H1 (cell line): ENCODE measurements at regions not wholly inside any gene's neighbourhood (a gene's known extent, or its start where the extent isn't known, plus 50 kb on each side); places are given as distances from the start of the nearest gene placed in this dataset.

Experiments
- ASH2L ChIP-seq: fragments of 200-600, 300-600 bp; sonication (generic); IDR thresholded peaks from one replicate; pipeline ENCODE4 v1.7.1; 2017; ENCODE audit warnings: low read length
- BACH1 ChIP-seq: IDR thresholded peaks from 2 replicates; pipeline ENCODE4 v1.6.1; 2012; ENCODE audit warnings: low read length, improper control_type of control experiment
- CHD7 ChIP-seq: fragments of 300-600 bp; sonication (generic); IDR thresholded peaks from 2 replicates; pipeline ENCODE4 v1.7.1; 2012; ENCODE audit warnings: low read length, moderate library complexity, mild to moderate bottlenecking, inconsistent platforms; ENCODE audit not compliant: insufficient replicate concordance
- EGR1 ChIP-seq: IDR thresholded peaks from 2 replicates; pipeline ENCODE4 v1.6.1; 2011; ENCODE audit warnings: low read depth, low read length, borderline replicate concordance
- EP300 ChIP-seq, 2 experiments: IDR thresholded peaks; 1 replicate in 1 of 2; 2 replicates in 1 of 2; pipeline ENCODE4 v1.6.1; 2011 to 2012; ENCODE audit warnings: low read depth in 2 of 2, low read length in 2 of 2, mild to moderate bottlenecking in 2 of 2, borderline replicate concordance in 1 of 2, inconsistent platforms in 1 of 2, moderate library complexity in 1 of 2
- GTF2F1 ChIP-seq: IDR thresholded peaks from 2 replicates; pipeline ENCODE4 v1.6.1; 2012; ENCODE audit warnings: low read depth, low read length, improper control_type of control experiment, borderline replicate concordance
- JUND ChIP-seq: IDR thresholded peaks from 2 replicates; pipeline ENCODE4 v1.6.1; 2011; ENCODE audit warnings: mild to moderate bottlenecking, improper control_type of control experiment, low read length
- MAX ChIP-seq: IDR thresholded peaks from 2 replicates; pipeline ENCODE4 v1.6.1; 2012; ENCODE audit warnings: inconsistent platforms
- POLR2A ChIP-seq, 2 experiments: IDR thresholded peaks; 1 replicate in 1 of 2; 2 replicates in 1 of 2; pipeline ENCODE4 v1.6.1; 2011; ENCODE audit warnings: low read depth in 2 of 2, low read length in 2 of 2, mild to moderate bottlenecking in 2 of 2; ENCODE audit errors: control extremely low read depth in 1 of 2
- RFX5 ChIP-seq: IDR thresholded peaks from 2 replicates; pipeline ENCODE4 v1.6.1; 2011; ENCODE audit warnings: low read depth, low read length, improper control_type of control experiment, borderline replicate concordance
- SIN3A ChIP-seq, 2 experiments: IDR thresholded peaks in 1 of 2; conservative IDR thresholded peaks in 1 of 2; 2 replicates each; pipeline ENCODE4 v1.6.1; 2011 to 2012; ENCODE audit warnings: low read length in 2 of 2, improper control_type of control experiment in 1 of 2, low read depth in 1 of 2, mild to moderate bottlenecking in 1 of 2
- SP2 ChIP-seq: IDR thresholded peaks from 2 replicates; pipeline ENCODE4 v1.6.1; 2012; ENCODE audit warnings: mild to moderate bottlenecking, low read length, inconsistent platforms
- SUZ12 ChIP-seq: fragments of 200-600 bp; sonication (generic); IDR thresholded peaks from 2 replicates; pipeline ENCODE4 v1.6.1; 2012; ENCODE audit warnings: mild to moderate bottlenecking, inconsistent platforms, low read length, moderate library complexity, mixed read lengths

DNA sequence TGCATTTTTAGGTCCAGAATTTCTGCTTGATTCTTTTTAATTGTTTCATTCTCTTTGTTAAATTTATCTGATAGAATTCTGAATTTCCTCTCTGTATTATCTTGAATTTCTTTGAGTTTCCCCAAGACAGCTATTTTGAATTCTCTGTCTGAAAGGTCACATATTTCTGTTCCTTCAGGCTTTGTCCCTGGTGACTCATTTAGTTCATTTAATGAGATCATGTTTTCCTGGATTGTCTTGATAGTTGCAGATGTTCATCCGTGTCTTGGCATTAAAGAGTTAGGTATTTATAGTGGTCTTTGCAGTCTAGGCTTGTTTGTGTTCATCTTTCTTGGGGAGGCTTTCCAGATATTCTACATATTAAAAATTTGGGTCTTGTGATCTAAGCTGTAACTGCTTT is 694.8 kb upstream of the CCDC179 start (continued):
- no peak for TF ChIP-seq CHD7
- TF ChIP-seq GTF2F1 = no peak
- no peak for TF ChIP-seq SIN3A (conservative IDR thresholded peaks at IDR 0.05 in 1 of 2, IDR thresholded peaks at IDR 0.05 in 1 of 2; ENCODE audit: low read depth in 1 of 2, low read length in 2 of 2)
- no peak for TF ChIP-seq POLR2A (IDR thresholded peaks at IDR 0.05; ENCODE audit: control extremely low read depth in 1 of 2, low read depth in 2 of 2, low read length in 2 of 2)
- no peak for TF ChIP-seq MAX
- TF ChIP-seq EP300 (IDR thresholded peaks at IDR 0.05; ENCODE audit: borderline replicate concordance in 1 of 2, low read depth in 2 of 2, low read length in 2 of 2) = no peak
- no peak for TF ChIP-seq SUZ12
- no peak for TF ChIP-seq BACH1
- TF ChIP-seq JUND = no peak
- TF ChIP-seq EGR1 = no peak
- TF ChIP-seq RFX5 = no peak
- no peak for TF ChIP-seq SP2
- no peak for TF ChIP-seq ASH2L
